H9 (cell line): ENCODE measurements at regions not wholly inside any gene's neighbourhood (a gene's known extent, or its start where the extent isn't known, plus 50 kb on each side); places are given as distances from the start of the nearest gene placed in this dataset.

ENCODE experiments used
- DNase-seq: peaks from one replicate; pipeline ENCODE4 v3.0.0-alpha.2; 2017
- H2AFZ ChIP-seq: one replicate; pipeline ENCODE4 v1.6.1; 2013; ENCODE audit warnings: mild to moderate bottlenecking, low read length, control low read depth, moderate library complexity
- H2AK5ac ChIP-seq: 2 replicates; pipeline ENCODE4 v1.6.1; 2013; ENCODE audit warnings: low read length, control low read depth, mixed read lengths; ENCODE audit not compliant: insufficient read length
- H2BK120ac ChIP-seq: one replicate; pipeline ENCODE4 v1.6.1; 2013; ENCODE audit warnings: low read depth, mild to moderate bottlenecking, low read length, control low read depth, inconsistent platforms; ENCODE audit not compliant: poor library complexity, severe bottlenecking
- H2BK12ac ChIP-seq: 2 replicates; pipeline ENCODE4 v1.6.1; 2013; ENCODE audit warnings: low read length, control low read depth, mixed read lengths, low read depth; ENCODE audit not compliant: insufficient read length
- H2BK15ac ChIP-seq: 2 replicates; pipeline ENCODE4 v1.6.1; 2013; ENCODE audit warnings: low read depth, low read length, control low read depth
- H2BK20ac ChIP-seq: one replicate; pipeline ENCODE4 v1.6.1; 2013; ENCODE audit warnings: low read depth, mild to moderate bottlenecking, low read length, control low read depth, inconsistent platforms; ENCODE audit not compliant: poor library complexity, severe bottlenecking
- H2BK5ac ChIP-seq: 2 replicates; pipeline ENCODE4 v1.6.1; 2013; ENCODE audit warnings: low read length, control low read depth, mixed read lengths; ENCODE audit not compliant: insufficient read length
- H3K14ac ChIP-seq: 2 replicates; pipeline ENCODE4 v1.6.1; 2013; ENCODE audit warnings: low read length, control low read depth; ENCODE audit not compliant: insufficient read depth
- H3K18ac ChIP-seq: 2 replicates; pipeline ENCODE4 v1.6.1; 2013; ENCODE audit warnings: low read depth, mild to moderate bottlenecking, mixed read lengths, low read length, control low read depth; ENCODE audit not compliant: insufficient read length
- H3K23ac ChIP-seq: 2 replicates; pipeline ENCODE4 v1.6.1; 2013; ENCODE audit warnings: low read length, control low read depth, mixed read lengths, low read depth; ENCODE audit not compliant: insufficient read length
- H3K23me2 ChIP-seq: 2 replicates; pipeline ENCODE4 v1.6.1; 2013; ENCODE audit warnings: low read depth, mild to moderate bottlenecking, mixed read lengths, low read length, control low read depth; ENCODE audit not compliant: insufficient read length, poor library complexity, severe bottlenecking
- H3K27ac ChIP-seq: 2 replicates; pipeline ENCODE4 v1.5.1; 2013; ENCODE audit warnings: low read length, control low read depth, mixed read lengths, low read depth; ENCODE audit not compliant: insufficient read length
- H3K27me3 ChIP-seq: 2 replicates; pipeline ENCODE4 v1.6.1; 2013; ENCODE audit warnings: low read length, control low read depth, inconsistent platforms; ENCODE audit not compliant: insufficient read depth
- H3K4ac ChIP-seq: 2 replicates; pipeline ENCODE4 v1.6.1; 2013; ENCODE audit warnings: low read depth, mild to moderate bottlenecking, control low read depth, inconsistent platforms, low read length, moderate library complexity
- H3K4me1 ChIP-seq: 2 replicates; pipeline ENCODE4 v1.6.1; 2013; ENCODE audit warnings: low read length, control low read depth, inconsistent platforms; ENCODE audit not compliant: insufficient read depth
- H3K4me2 ChIP-seq: 2 replicates; pipeline ENCODE4 v1.6.1; 2013; ENCODE audit warnings: low read length, control low read depth, mixed read lengths; ENCODE audit not compliant: insufficient read length, insufficient read depth
- H3K56ac ChIP-seq: 2 replicates; pipeline ENCODE4 v1.6.1; 2013; ENCODE audit warnings: low read depth, mild to moderate bottlenecking, mixed read lengths, low read length, control low read depth; ENCODE audit not compliant: insufficient read length
- H3K79me1 ChIP-seq: 2 replicates; pipeline ENCODE4 v1.6.1; 2013; ENCODE audit warnings: low read depth, mild to moderate bottlenecking, moderate library complexity, low read length, control low read depth, inconsistent platforms; ENCODE audit not compliant: insufficient read depth, poor library complexity, severe bottlenecking
- H3K79me2 ChIP-seq: 2 replicates; pipeline ENCODE4 v1.6.1; 2013; ENCODE audit warnings: low read length, control low read depth, inconsistent platforms; ENCODE audit not compliant: insufficient read depth
- H3K9ac ChIP-seq: 2 replicates; pipeline ENCODE4 v1.6.1; 2013; ENCODE audit warnings: low read length, control low read depth, mixed read lengths; ENCODE audit not compliant: insufficient read length; ENCODE audit errors: extremely low read depth
- H3K9me3 ChIP-seq: one replicate; pipeline ENCODE4 v1.6.1; 2013; ENCODE audit warnings: low read depth, low read length, inconsistent platforms; ENCODE audit not compliant: control insufficient read depth
- H3T11ph ChIP-seq: one replicate; pipeline ENCODE4 v1.6.1; 2013; ENCODE audit warnings: mild to moderate bottlenecking, low read length, control low read depth, inconsistent platforms
- H4K20me1 ChIP-seq: one replicate; pipeline ENCODE4 v1.6.1; 2013; ENCODE audit not compliant: control insufficient read depth, insufficient read length, insufficient read depth
- H4K5ac ChIP-seq: 2 replicates; pipeline ENCODE4 v1.6.1; 2013; ENCODE audit warnings: low read depth, mild to moderate bottlenecking, mixed read lengths, low read length, control low read depth; ENCODE audit not compliant: insufficient read length
- H4K8ac ChIP-seq: replicated peaks from 2 replicates; pipeline ENCODE4 v1.6.1; 2013; ENCODE audit warnings: low read length, control low read depth, mixed read lengths, low read depth; ENCODE audit not compliant: insufficient read length
- H4K91ac ChIP-seq: 2 replicates; pipeline ENCODE4 v1.6.1; 2013; ENCODE audit warnings: low read depth, mild to moderate bottlenecking, moderate library complexity, mixed read lengths, low read length, control low read depth; ENCODE audit not compliant: insufficient read length
- H3K27ac Mint-ChIP-seq, 3 experiments: 2 replicates in 2 of 3; 3 replicates in 1 of 3; pipeline ENCODE4 v1.8.0; 2020 to 2021; ENCODE audit warnings: mixed read lengths in 3 of 3, mild to moderate bottlenecking in 1 of 3, moderate library complexity in 1 of 3
- H3K27me3 Mint-ChIP-seq: 2 replicates; pipeline ENCODE4 v1.8.0; 2021; ENCODE audit warnings: low read depth, mild to moderate bottlenecking, moderate library complexity, mixed read lengths
- H3K36me3 Mint-ChIP-seq, 3 experiments: 2 replicates in 2 of 3; 3 replicates in 1 of 3; pipeline ENCODE4 v1.8.0; 2020 to 2021; ENCODE audit warnings: low read depth in 3 of 3, mixed read lengths in 3 of 3; ENCODE audit not compliant: insufficient read depth in 1 of 3
- H3K4me1 Mint-ChIP-seq, 2 experiments: 2 replicates each; pipeline ENCODE4 v1.8.0; 2020; ENCODE audit warnings: mixed read lengths in 2 of 2
- H3K4me3 Mint-ChIP-seq, 2 experiments: 2 replicates in 1 of 2; 3 replicates in 1 of 2; pipeline ENCODE4 v1.8.0; 2020 to 2021; ENCODE audit warnings: mild to moderate bottlenecking in 2 of 2, mixed read lengths in 2 of 2, moderate library complexity in 1 of 2
- H3K9me3 Mint-ChIP-seq, 2 experiments: 2 replicates in 1 of 2; 3 replicates in 1 of 2; pipeline ENCODE4 v1.8.0; 2020; ENCODE audit warnings: mild to moderate bottlenecking in 2 of 2, mixed read lengths in 2 of 2, moderate library complexity in 1 of 2
- CTCF ChIP-seq: fragments of 200-600 bp; sonication (generic); conservative IDR thresholded peaks from 3 replicates; pipeline ENCODE4 v1.8.0; 2021; ENCODE audit warnings: antibody characterized with exemption, mild to moderate bottlenecking
- WGBS: extraction: QIAGEN DNeasy Blood & Tissue Kit; methylation state at CpG from one replicate; pipeline ENCODE4 v1.1.7; 2013; ENCODE audit warnings: missing lambda C conversion rate, low lambda C conversion rate, mixed read lengths; ENCODE audit not compliant: insufficient read length; ENCODE audit errors: extremely low coverage; 5-methylcytosine and 5-hydroxymethylcytosine counted together

DNA sequence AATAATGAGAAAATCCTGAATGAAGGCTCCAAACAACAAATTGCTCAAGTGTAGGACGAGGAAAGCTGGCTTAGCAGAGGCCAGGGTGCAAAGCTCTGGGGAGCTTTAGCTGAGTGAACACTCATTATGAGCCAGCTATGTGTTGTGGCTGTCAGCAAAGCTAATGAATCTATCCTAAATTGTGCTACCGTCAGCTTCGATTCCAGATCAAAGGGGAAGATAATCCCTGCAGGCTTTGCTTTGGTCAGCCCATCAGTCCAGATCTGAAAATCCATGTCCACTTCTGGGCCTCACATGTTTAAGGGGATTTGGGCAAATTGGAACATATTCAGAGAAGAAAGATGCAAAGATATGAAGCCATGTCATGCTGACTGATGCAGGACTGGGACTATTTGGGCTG is 180.9 kb upstream of the ZBED5 start:
- H2BK15ac ChIP-seq = no peak overlapping the region
- H2BK120ac ChIP-seq = no peak overlapping the region
- TF ChIP-seq CTCF = no peak
- Mint-ChIP-seq H3K27me3 (no peaks in the 10 kb centered on the region; the same call in 1 of the 2 replicates), H3K4me1 (peaks cover 4% of the 10 kb centered on the region in 2 experiments; a peak in 3 of 4 replicates), H3K4me3 (no peak overlapping the region), H3K36me3 (no peaks in the 10 kb centered on the region), H3K9me3 (no peaks in the 10 kb centered on the region), H3K27ac (no peak overlapping the region)
- H2AK5ac ChIP-seq = no peak overlapping the region
- no peak overlapping the region for H2BK5ac ChIP-seq
- H3K23ac ChIP-seq = no peak overlapping the region
- no peak overlapping the region for H3K18ac ChIP-seq
- H4K91ac ChIP-seq = no peak overlapping the region
- no CpG with 5 or more reads among the region's 3 CpGs for WGBS
- no peak for DNase-seq
- no peaks in the 10 kb centered on the region for H3K23me2 ChIP-seq
- H4K8ac ChIP-seq = no peak overlapping the region
- no peaks in the 10 kb centered on the region for H3K79me2 ChIP-seq
- H3K4ac ChIP-seq = no peak overlapping the region
- H2AFZ ChIP-seq = no peak overlapping the region
- H3K56ac ChIP-seq = no peak overlapping the region
- H4K5ac ChIP-seq = no peak overlapping the region
- H3K4me1 ChIP-seq = no peaks in the 10 kb centered on the region
- no peaks in the 10 kb centered on the region for H3K27me3 ChIP-seq
- no peak overlapping the region for H3K27ac ChIP-seq
- no peak overlapping the region for H3K9ac ChIP-seq
- no peak overlapping the region for H3T11ph ChIP-seq
- no peak overlapping the region for H3K14ac ChIP-seq
- no peaks in the 10 kb centered on the region for H4K20me1 ChIP-seq
- no peaks in the 10 kb centered on the region for H3K79me1 ChIP-seq
- H2BK12ac ChIP-seq = no peak overlapping the region
- H2BK20ac ChIP-seq = no peak overlapping the region
- no peak overlapping the region for H3K4me2 ChIP-seq
- no peaks in the 10 kb centered on the region for H3K9me3 ChIP-seq
